Nephron (organoid): ENCODE measurements at regions not wholly inside any gene's neighbourhood (a gene's known extent, or its start where the extent isn't known, plus 50 kb on each side); places are given as distances from the start of the nearest gene placed in this dataset.

ENCODE experiments used
- H3K27ac Mint-ChIP-seq, 3 experiments: 2 replicates each; pipeline ENCODE4 v1.8.0; 2020; ENCODE audit warnings: mixed read lengths in 3 of 3, mild to moderate bottlenecking in 2 of 3, moderate library complexity in 1 of 3
- H3K27me3 Mint-ChIP-seq: 2 replicates; pipeline ENCODE4 v1.8.0; 2021; ENCODE audit warnings: low read depth, mild to moderate bottlenecking, moderate library complexity, mixed read lengths
- H3K36me3 Mint-ChIP-seq: 2 replicates; pipeline ENCODE4 v1.8.0; 2020; ENCODE audit warnings: low read depth, mixed read lengths
- H3K4me1 Mint-ChIP-seq: 2 replicates; pipeline ENCODE4 v1.8.0; 2020; ENCODE audit warnings: mixed read lengths
- H3K4me3 Mint-ChIP-seq, 3 experiments: 2 replicates each; pipeline ENCODE4 v1.8.0; 2020; ENCODE audit warnings: mild to moderate bottlenecking in 3 of 3, mixed read lengths in 3 of 3, moderate library complexity in 2 of 3
- H3K9me3 Mint-ChIP-seq: 2 replicates; pipeline ENCODE4 v1.8.0; 2020; ENCODE audit warnings: mixed read lengths
- CTCF ChIP-seq, 3 experiments: fragments of 200-600 bp; sonication (generic); IDR thresholded peaks; one replicate each; pipeline ENCODE4 v1.5.0; 2021; ENCODE audit warnings: antibody characterized with exemption in 3 of 3; ENCODE audit not compliant: unreplicated experiment in 3 of 3

- no peak for TF ChIP-seq CTCF (IDR thresholded peaks at IDR 0.05; ENCODE audit: unreplicated experiment in 3 of 3)
Observed at GRCh38 chr3:157920822-157921700, 185.2 kb downstream of the SHOX2 start.

GRCh38 chr3:157919319-157919887, 186.8 kb downstream of the SHOX2 start:
- Mint-ChIP-seq H3K9me3 (no peaks in the 10 kb centered on the region), H3K4me3 (no peak overlapping the region), H3K4me1 (peaks cover 11% of the 10 kb centered on the region), H3K27me3 (no peaks in the 10 kb centered on the region), H3K27ac (no peak overlapping the region), H3K36me3 (no peaks in the 10 kb centered on the region)
- TF ChIP-seq CTCF (IDR thresholded peaks at IDR 0.05; ENCODE audit: unreplicated experiment in 3 of 3): no peak

More at GRCh38 chr3:157920822-157921700, 185.2 kb downstream of the SHOX2 start:
- Mint-ChIP-seq H3K36me3 (no peaks in the 10 kb centered on the region), H3K9me3 (no peaks in the 10 kb centered on the region), H3K4me3 (no peak overlapping the region), H3K4me1 (peaks cover 11% of the 10 kb centered on the region), H3K27ac (peak overlapping the region in 1 of 3 experiments; percentile 79), H3K27me3 (no peaks in the 10 kb centered on the region)

- Mint-ChIP-seq H3K27me3 (no peaks in the 10 kb centered on the region), H3K4me1 (peaks cover 18% of the 10 kb centered on the region), H3K36me3 (no peaks in the 10 kb centered on the region), H3K4me3 (no peak overlapping the region), H3K9me3 (no peaks in the 10 kb centered on the region), H3K27ac (no peak overlapping the region)
- TF ChIP-seq CTCF (IDR thresholded peaks at IDR 0.05; ENCODE audit: unreplicated experiment in 3 of 3): no peak
Observed at GRCh38 chr3:157918402-157918801, 187.8 kb downstream of the SHOX2 start.

- no peak for TF ChIP-seq CTCF (IDR thresholded peaks at IDR 0.05; ENCODE audit: unreplicated experiment in 3 of 3)
- no peak overlapping the region for H3K4me3 Mint-ChIP-seq
- no peaks in the 10 kb centered on the region for H3K27me3 Mint-ChIP-seq
- H3K36me3 Mint-ChIP-seq: no peaks in the 10 kb centered on the region
- peaks cover 23% of the 10 kb centered on the region for H3K4me1 Mint-ChIP-seq
- no peaks in the 10 kb centered on the region for H3K9me3 Mint-ChIP-seq
- no peak overlapping the region for H3K27ac Mint-ChIP-seq
Observed at GRCh38 chr3:157916672-157917071, 189.5 kb downstream of the SHOX2 start.

GRCh38 chr3:157914882-157915281, 191.3 kb downstream of the SHOX2 start:
- Mint-ChIP-seq H3K27ac (no peak overlapping the region), H3K9me3 (no peaks in the 10 kb centered on the region)

More at GRCh38 chr3:157914882-157915281, 191.3 kb downstream of the SHOX2 start:
- Mint-ChIP-seq H3K27me3 (no peaks in the 10 kb centered on the region), H3K4me1 (peaks cover 13% of the 10 kb centered on the region), H3K36me3 (no peaks in the 10 kb centered on the region), H3K4me3 (no peak overlapping the region)
- no peak for TF ChIP-seq CTCF (IDR thresholded peaks at IDR 0.05; ENCODE audit: unreplicated experiment in 3 of 3)
